GM23338 (cell line): ENCODE measurements at regions not wholly inside any gene's neighbourhood (a gene's known extent, or its start where the extent isn't known, plus 50 kb on each side); places are given as distances from the start of the nearest gene placed in this dataset.

Source experiments
- ATAC-seq: fragments of 200-7000 bp; cut with Tn5 transposase; 3 replicates; pipeline ENCODE4 v1.9.1; 2020
- DNase-seq: peaks from one replicate; pipeline ENCODE4 v3.0.0-alpha.2; 2015; ENCODE audit warnings: low spot score
- H2AFZ ChIP-seq: fragments of 200-600 bp; sonication (generic); 2 replicates; pipeline ENCODE4 v1.8.0; 2016; ENCODE audit warnings: antibody characterized with exemption, mild to moderate bottlenecking, moderate library complexity
- H3F3A ChIP-seq: fragments of 200-600 bp; sonication (generic); replicated peaks from 2 replicates; pipeline ENCODE4 v1.8.0; 2017; ENCODE audit warnings: antibody characterized with exemption, mixed run types, low read depth
- H3K27ac ChIP-seq: fragments of 200-600 bp; sonication (generic); 2 replicates; pipeline ENCODE4 v1.6.1; 2016; ENCODE audit warnings: low read depth
- H3K27me3 ChIP-seq: fragments of 200-600 bp; sonication (generic); 2 replicates; pipeline ENCODE4 v1.8.0; 2016; ENCODE audit warnings: mild to moderate bottlenecking, mixed run types, moderate library complexity; ENCODE audit not compliant: insufficient read depth
- H3K36me3 ChIP-seq: fragments of 200-600 bp; sonication (generic); 2 replicates; pipeline ENCODE4 v1.8.0; 2016; ENCODE audit warnings: mild to moderate bottlenecking; ENCODE audit not compliant: insufficient read depth
- H3K4me1 ChIP-seq: fragments of 200-600 bp; sonication (generic); 2 replicates; pipeline ENCODE4 v1.8.0; 2016; ENCODE audit warnings: mild to moderate bottlenecking, moderate library complexity; ENCODE audit not compliant: insufficient read depth
- H3K4me2 ChIP-seq: fragments of 200-600 bp; sonication (generic); 2 replicates; pipeline ENCODE4 v1.7.1; 2017; ENCODE audit warnings: mixed run types
- H3K4me3 ChIP-seq: fragments of 200-600 bp; sonication (generic); 2 replicates; pipeline ENCODE4 v1.6.1; 2016; ENCODE audit warnings: mixed run types
- H3K79me2 ChIP-seq: fragments of 200-600 bp; sonication (generic); replicated peaks from 2 replicates; pipeline ENCODE4 v1.8.0; 2017; ENCODE audit warnings: mild to moderate bottlenecking; ENCODE audit not compliant: insufficient read depth
- H3K9me2 ChIP-seq: fragments of 200-600 bp; sonication (generic); 2 replicates; pipeline ENCODE4 v1.8.0; 2017; ENCODE audit not compliant: insufficient read depth
- H4K20me1 ChIP-seq: fragments of 200-600 bp; sonication (generic); replicated peaks from 2 replicates; pipeline ENCODE4 v1.8.0; 2017; ENCODE audit warnings: mild to moderate bottlenecking; ENCODE audit not compliant: insufficient read depth
- H3K27ac Mint-ChIP-seq: 2 replicates; pipeline ENCODE4 v1.8.0; 2020; ENCODE audit warnings: inconsistent platforms, mild to moderate bottlenecking, moderate library complexity, mixed read lengths
- H3K27me3 Mint-ChIP-seq: 3 replicates; pipeline ENCODE4 v1.8.0; 2022; ENCODE audit warnings: low read depth, mild to moderate bottlenecking, moderate library complexity, mixed read lengths, inconsistent platforms; ENCODE audit not compliant: insufficient read depth, poor library complexity
- H3K36me3 Mint-ChIP-seq: 3 replicates; pipeline ENCODE4 v1.8.0; 2021; ENCODE audit warnings: low read depth, mild to moderate bottlenecking, inconsistent platforms, moderate library complexity, mixed read lengths
- H3K4me1 Mint-ChIP-seq: 3 replicates; pipeline ENCODE4 v1.8.0; 2020; ENCODE audit warnings: mild to moderate bottlenecking, inconsistent platforms, mixed read lengths
- H3K4me3 Mint-ChIP-seq: 3 replicates; pipeline ENCODE4 v1.8.0; 2021; ENCODE audit warnings: moderate library complexity, mild to moderate bottlenecking, inconsistent platforms, mixed read lengths
- H3K9me3 Mint-ChIP-seq: 3 replicates; pipeline ENCODE4 v1.8.0; 2020; ENCODE audit warnings: moderate library complexity, mild to moderate bottlenecking, inconsistent platforms, mixed read lengths
- CREB1 ChIP-seq: fragments of 250-450 bp; sonication (Bioruptor Pico); IDR thresholded peaks from 2 replicates; pipeline ENCODE4 v1.5.0; 2020; ENCODE audit warnings: low read depth, mild to moderate bottlenecking, moderate library complexity
- CTCF ChIP-seq, 2 experiments: fragments of 200-600 bp in 1 of 2; sonication (generic) in 1 of 2; conservative IDR thresholded peaks; 2 replicates each; pipeline versions ENCODE4 v1.5.1 to v1.6.1; 2016 to 2017; ENCODE audit warnings: antibody characterized with exemption in 2 of 2, low read depth in 2 of 2, mild to moderate bottlenecking in 2 of 2, moderate library complexity in 1 of 2
- ETS1 ChIP-seq: IDR thresholded peaks from 2 replicates; pipeline ENCODE4 v1.6.1; 2016; ENCODE audit warnings: antibody characterized with exemption
- EZH2 ChIP-seq: fragments of 200-600 bp; sonication (generic); IDR thresholded peaks from one replicate; pipeline ENCODE4 v1.8.0; 2017; ENCODE audit warnings: antibody characterized with exemption, mild to moderate bottlenecking, low read depth; ENCODE audit not compliant: unreplicated experiment
- EZH2phosphoT487 ChIP-seq: fragments of 200-600 bp; sonication (generic); IDR thresholded peaks from one replicate; pipeline ENCODE4 v1.8.1; 2018; ENCODE audit warnings: antibody characterized with exemption; ENCODE audit not compliant: unreplicated experiment
- JUNB ChIP-seq: IDR thresholded peaks from one replicate; pipeline ENCODE4 v1.6.1; 2016; ENCODE audit warnings: antibody characterized with exemption; ENCODE audit not compliant: unreplicated experiment
- NANOG ChIP-seq: IDR thresholded peaks from 2 replicates; pipeline ENCODE4 v1.6.1; 2016; ENCODE audit warnings: antibody characterized with exemption, borderline replicate concordance
- POLR2AphosphoS5 ChIP-seq: IDR thresholded peaks from 2 replicates; pipeline ENCODE4 v1.6.1; 2016; ENCODE audit warnings: antibody characterized with exemption, low read depth
- REST ChIP-seq: IDR thresholded peaks from one replicate; pipeline ENCODE4 v1.6.1; 2018; ENCODE audit warnings: antibody characterized with exemption; ENCODE audit not compliant: unreplicated experiment
- STAT1 ChIP-seq: IDR thresholded peaks from one replicate; pipeline ENCODE4 v1.6.1; 2016; ENCODE audit warnings: antibody characterized with exemption; ENCODE audit not compliant: unreplicated experiment
- ZNF114 ChIP-seq: fragments of 250-450 bp; sonication (Bioruptor Pico); IDR thresholded peaks from 2 replicates; pipeline ENCODE4 v1.5.0; 2020; ENCODE audit warnings: mild to moderate bottlenecking, moderate library complexity
- ZNF331 ChIP-seq: fragments of 250-450 bp; sonication (Bioruptor Pico); IDR thresholded peaks from 2 replicates; pipeline ENCODE4 v1.5.0; 2020; ENCODE audit warnings: low read depth, mild to moderate bottlenecking, moderate library complexity
- ZNF462 ChIP-seq: fragments of 250-450 bp; sonication (Bioruptor Pico); IDR thresholded peaks from 2 replicates; pipeline ENCODE4 v1.5.0; 2020; ENCODE audit warnings: mild to moderate bottlenecking, moderate library complexity

- Mint-ChIP-seq H3K4me1 (peaks cover 8% of the 10 kb centered on the region; the same call in 2 of the 3 replicates), H3K9me3 (no peaks in the 10 kb centered on the region), H3K4me3 (no peak overlapping the region), H3K27me3 (peaks cover 2% of the 10 kb centered on the region), H3K27ac (no peak overlapping the region), H3K36me3 (no peaks in the 10 kb centered on the region)
- TF ChIP-seq ZNF462 (CRISPR knock-in tag), result no peak
- TF ChIP-seq ZNF114, result no peak
- TF ChIP-seq EZH2phosphoT487, result no peak
- no peak for TF ChIP-seq CTCF (conservative IDR thresholded peaks at IDR 0.05; ENCODE audit: low read depth in 2 of 2)
- TF ChIP-seq CREB1, result no peak
- no peak for TF ChIP-seq NANOG
- no peak for TF ChIP-seq POLR2AphosphoS5
- no peak for TF ChIP-seq ZNF331 (CRISPR knock-in tag)
- TF ChIP-seq JUNB, result no peak
- TF ChIP-seq EZH2, result no peak
- no peak for TF ChIP-seq REST
- no peak for TF ChIP-seq STAT1
- TF ChIP-seq ETS1, result no peak
- no peaks in the 10 kb centered on the region for H3K36me3 ChIP-seq
- DNase-seq (no peak), ATAC-seq (no peak)
- no peaks in the 10 kb centered on the region for H3K79me2 ChIP-seq
- H2AFZ ChIP-seq, result no peak overlapping the region
- no peaks in the 10 kb centered on the region for H3F3A ChIP-seq
- H3K9me2 ChIP-seq, result no peaks in the 10 kb centered on the region
- no peaks in the 10 kb centered on the region for H4K20me1 ChIP-seq
- H3K4me2 ChIP-seq, result no peak overlapping the region
- H3K4me3 ChIP-seq, result no peak overlapping the region
- no peak overlapping the region for H3K27ac ChIP-seq
- no peaks in the 10 kb centered on the region for H3K27me3 ChIP-seq
- H3K4me1 ChIP-seq, result no peaks in the 10 kb centered on the region
Measured at GRCh38 chr1:193417403-193417802, 231.0 kb upstream of the B3GALT2 start.
